Body of pancreas (tissue), 4 donors: ENCODE measurements at regions not wholly inside any gene's neighbourhood (a gene's known extent, or its start where the extent isn't known, plus 50 kb on each side); places are given as distances from the start of the nearest gene placed in this dataset.

Source experiments
- CTCF ChIP-seq, 7 experiments: fragments of 450-650 bp in 4 of 7; fragments of 200-600 bp in 3 of 7; sonication (generic) in 3 of 7; IDR thresholded peaks; one replicate each; pipeline ENCODE4 v1.5.1; 2016 to 2019; ENCODE audit warnings: antibody characterized with exemption in 7 of 7
- POLR2A ChIP-seq, 3 donors: fragments of 450-650 bp; IDR thresholded peaks; one replicate each; pipeline ENCODE4 v1.6.1; 2016; ENCODE audit warnings: antibody characterized with exemption in 3 of 3, mild to moderate bottlenecking in 2 of 3

GRCh38 chr4:158020734-158021346 is 152.0 kb downstream of the GASK1B start:
- TF ChIP-seq POLR2A (IDR thresholded peaks at IDR 0.05) (no peak), CTCF (IDR thresholded peaks at IDR 0.05) (no peak)
